Hippocampal formation (tissue), 2 donors: ENCODE measurements at regions not wholly inside any gene's neighbourhood (a gene's known extent, or its start where the extent isn't known, plus 50 kb on each side); places are given as distances from the start of the nearest gene placed in this dataset.
"Not testable (repeated sequence)": the region's sequence is repeated elsewhere in the genome, so short reads cannot be mapped to it uniquely, and the experiment has no call there.

Experiments
- DNase-seq, 2 donors: peaks; one replicate each; lab custom pipeline; 2025; lab: John Stamatoyannopoulos, UW

GRCh38 chr10:117748058-117748457, 205.5 kb downstream of the EMX2 start:
- no peak for DNase-seq

GRCh38 chr10:117750616-117751015, 208.1 kb downstream of the EMX2 start:
- no peak for DNase-seq

GRCh38 chr10:117751259-117751658, 208.7 kb downstream of the EMX2 start:
- DNase-seq = no peak

GRCh38 chr10:117752103-117752502, 209.6 kb downstream of the EMX2 start:
- no peak for DNase-seq

GRCh38 chr10:117754770-117755658, 212.5 kb downstream of the EMX2 start:
- no peak for DNase-seq

GRCh38 chr10:117755659-117756014, 213.1 kb downstream of the EMX2 start:
- no peak for DNase-seq

- DNase-seq = no peak
These were observed 214.7 kb downstream of the EMX2 start for GRCh38 chr10:117757086-117757720.

- no peak for DNase-seq
These were observed 216.7 kb downstream of the EMX2 start for GRCh38 chr10:117759266-117759665.

GRCh38 chr10:117761695-117762094, 219.1 kb downstream of the EMX2 start:
- no peak for DNase-seq

GRCh38 chr10:117762126-117762818, 219.7 kb downstream of the EMX2 start:
- DNase-seq = no peak

GRCh38 chr10:117762819-117763172, 220.2 kb downstream of the EMX2 start:
- DNase-seq = no peak

GRCh38 chr10:117763528-117763927, 221.0 kb downstream of the EMX2 start:
- no peak for DNase-seq

GRCh38 chr10:117768333-117769042, 225.9 kb downstream of the EMX2 start:
- DNase-seq = no peak

- no peak for DNase-seq
These were observed 233.0 kb downstream of the EMX2 start for GRCh38 chr10:117775526-117775925.

GRCh38 chr10:117777222-117777621, 234.7 kb downstream of the EMX2 start:
- not testable (repeated sequence) for DNase-seq

- DNase-seq = no peak
These were observed 235.7 kb downstream of the EMX2 start for GRCh38 chr10:117778241-117778640.

- no peak for DNase-seq
These were observed 237.9 kb downstream of the EMX2 start for GRCh38 chr10:117780411-117780810.

GRCh38 chr10:117781216-117781831, 238.8 kb downstream of the EMX2 start:
- DNase-seq = no peak

GRCh38 chr10:117782276-117782675, 239.7 kb downstream of the EMX2 start:
- DNase-seq = no peak

- DNase-seq = no peak
These were observed 241.3 kb downstream of the EMX2 start for GRCh38 chr10:117783698-117784395.

- no peak for DNase-seq
These were observed 242.2 kb downstream of the EMX2 start for GRCh38 chr10:117784776-117785175.
